ENCODE measurements at regions not wholly inside any gene's neighbourhood (a gene's known extent, or its start where the extent isn't known, plus 50 kb on each side); places are given as distances from the start of the nearest gene placed in this dataset.

DNA sequence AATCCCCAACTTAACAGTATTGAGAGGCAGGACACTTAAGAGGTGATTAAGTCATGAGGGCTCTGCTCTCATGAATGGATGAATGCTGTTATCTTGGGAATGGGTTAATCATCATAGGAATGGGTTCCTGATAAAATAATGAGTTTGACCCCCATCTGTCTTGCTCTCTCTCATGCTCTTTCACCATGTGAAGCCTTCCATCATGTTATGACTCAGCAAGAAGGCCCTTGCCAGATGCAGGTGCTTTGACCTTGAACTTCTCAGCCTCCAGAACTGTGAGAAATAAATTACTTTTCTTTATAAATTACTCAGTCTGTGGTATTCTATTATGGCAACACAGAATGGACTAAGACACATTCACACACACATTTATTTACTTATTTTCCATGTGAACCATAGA, 89.0 kb upstream of the PPM1H start:
- ATAC-seq = no peak
- TF ChIP-seq RARB (CRISPR knock-in tag; IDR thresholded peaks at IDR 0.05) (no peak), ZNF565 (CRISPR knock-in tag; conservative IDR thresholded peaks at IDR 0.05; ENCODE audit: low read depth) (no peak), ZNF70 (CRISPR knock-in tag; IDR thresholded peaks at IDR 0.05) (no peak), CSDC2 (CRISPR knock-in tag; IDR thresholded peaks at IDR 0.05) (no peak), SNAI2 (CRISPR knock-in tag; IDR thresholded peaks at IDR 0.05) (no peak), OSR1 (CRISPR knock-in tag; IDR thresholded peaks at IDR 0.05) (no peak), ESRRG (CRISPR knock-in tag; IDR thresholded peaks at IDR 0.05) (no peak), ZNF8 (CRISPR knock-in tag; IDR thresholded peaks at IDR 0.05) (no peak), BACH2 (CRISPR knock-in tag; IDR thresholded peaks at IDR 0.05; ENCODE audit: borderline replicate concordance) (no peak), ZC3H10 (CRISPR knock-in tag; IDR thresholded peaks at IDR 0.05) (no peak), ZFP30 (CRISPR knock-in tag; IDR thresholded peaks at IDR 0.05) (no peak), PPARA (CRISPR knock-in tag; IDR thresholded peaks at IDR 0.05; ENCODE audit: borderline replicate concordance) (no peak)
- TF ChIP-seq, protein P1, sequence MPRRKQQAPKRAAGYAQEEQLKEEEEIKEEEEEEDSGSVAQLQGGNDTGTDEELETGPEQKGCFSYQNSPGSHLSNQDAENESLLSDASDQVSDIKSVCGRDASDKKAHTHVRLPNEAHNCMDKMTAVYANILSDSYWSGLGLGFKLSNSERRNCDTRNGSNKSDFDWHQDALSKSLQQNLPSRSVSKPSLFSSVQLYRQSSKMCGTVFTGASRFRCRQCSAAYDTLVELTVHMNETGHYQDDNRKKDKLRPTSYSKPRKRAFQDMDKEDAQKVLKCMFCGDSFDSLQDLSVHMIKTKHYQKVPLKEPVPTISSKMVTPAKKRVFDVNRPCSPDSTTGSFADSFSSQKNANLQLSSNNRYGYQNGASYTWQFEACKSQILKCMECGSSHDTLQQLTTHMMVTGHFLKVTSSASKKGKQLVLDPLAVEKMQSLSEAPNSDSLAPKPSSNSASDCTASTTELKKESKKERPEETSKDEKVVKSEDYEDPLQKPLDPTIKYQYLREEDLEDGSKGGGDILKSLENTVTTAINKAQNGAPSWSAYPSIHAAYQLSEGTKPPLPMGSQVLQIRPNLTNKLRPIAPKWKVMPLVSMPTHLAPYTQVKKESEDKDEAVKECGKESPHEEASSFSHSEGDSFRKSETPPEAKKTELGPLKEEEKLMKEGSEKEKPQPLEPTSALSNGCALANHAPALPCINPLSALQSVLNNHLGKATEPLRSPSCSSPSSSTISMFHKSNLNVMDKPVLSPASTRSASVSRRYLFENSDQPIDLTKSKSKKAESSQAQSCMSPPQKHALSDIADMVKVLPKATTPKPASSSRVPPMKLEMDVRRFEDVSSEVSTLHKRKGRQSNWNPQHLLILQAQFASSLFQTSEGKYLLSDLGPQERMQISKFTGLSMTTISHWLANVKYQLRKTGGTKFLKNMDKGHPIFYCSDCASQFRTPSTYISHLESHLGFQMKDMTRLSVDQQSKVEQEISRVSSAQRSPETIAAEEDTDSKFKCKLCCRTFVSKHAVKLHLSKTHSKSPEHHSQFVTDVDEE (CRISPR knock-in tag; IDR thresholded peaks at IDR 0.05) = no peak
- TF ChIP-seq, protein P2, sequence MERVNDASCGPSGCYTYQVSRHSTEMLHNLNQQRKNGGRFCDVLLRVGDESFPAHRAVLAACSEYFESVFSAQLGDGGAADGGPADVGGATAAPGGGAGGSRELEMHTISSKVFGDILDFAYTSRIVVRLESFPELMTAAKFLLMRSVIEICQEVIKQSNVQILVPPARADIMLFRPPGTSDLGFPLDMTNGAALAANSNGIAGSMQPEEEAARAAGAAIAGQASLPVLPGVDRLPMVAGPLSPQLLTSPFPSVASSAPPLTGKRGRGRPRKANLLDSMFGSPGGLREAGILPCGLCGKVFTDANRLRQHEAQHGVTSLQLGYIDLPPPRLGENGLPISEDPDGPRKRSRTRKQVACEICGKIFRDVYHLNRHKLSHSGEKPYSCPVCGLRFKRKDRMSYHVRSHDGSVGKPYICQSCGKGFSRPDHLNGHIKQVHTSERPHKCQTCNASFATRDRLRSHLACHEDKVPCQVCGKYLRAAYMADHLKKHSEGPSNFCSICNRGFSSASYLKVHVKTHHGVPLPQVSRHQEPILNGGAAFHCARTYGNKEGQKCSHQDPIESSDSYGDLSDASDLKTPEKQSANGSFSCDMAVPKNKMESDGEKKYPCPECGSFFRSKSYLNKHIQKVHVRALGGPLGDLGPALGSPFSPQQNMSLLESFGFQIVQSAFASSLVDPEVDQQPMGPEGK (CRISPR knock-in tag; IDR thresholded peaks at IDR 0.05; ENCODE audit: borderline replicate concordance) = no peak
- TF ChIP-seq, protein P3, sequence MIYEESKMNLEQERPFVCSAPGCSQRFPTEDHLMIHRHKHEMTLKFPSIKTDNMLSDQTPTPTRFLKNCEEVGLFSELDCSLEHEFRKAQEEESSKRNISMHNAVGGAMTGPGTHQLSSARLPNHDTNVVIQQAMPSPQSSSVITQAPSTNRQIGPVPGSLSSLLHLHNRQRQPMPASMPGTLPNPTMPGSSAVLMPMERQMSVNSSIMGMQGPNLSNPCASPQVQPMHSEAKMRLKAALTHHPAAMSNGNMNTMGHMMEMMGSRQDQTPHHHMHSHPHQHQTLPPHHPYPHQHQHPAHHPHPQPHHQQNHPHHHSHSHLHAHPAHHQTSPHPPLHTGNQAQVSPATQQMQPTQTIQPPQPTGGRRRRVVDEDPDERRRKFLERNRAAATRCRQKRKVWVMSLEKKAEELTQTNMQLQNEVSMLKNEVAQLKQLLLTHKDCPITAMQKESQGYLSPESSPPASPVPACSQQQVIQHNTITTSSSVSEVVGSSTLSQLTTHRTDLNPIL (CRISPR knock-in tag; IDR thresholded peaks at IDR 0.05; ENCODE audit: low read depth) = no peak
- TF ChIP-seq, protein P4, sequence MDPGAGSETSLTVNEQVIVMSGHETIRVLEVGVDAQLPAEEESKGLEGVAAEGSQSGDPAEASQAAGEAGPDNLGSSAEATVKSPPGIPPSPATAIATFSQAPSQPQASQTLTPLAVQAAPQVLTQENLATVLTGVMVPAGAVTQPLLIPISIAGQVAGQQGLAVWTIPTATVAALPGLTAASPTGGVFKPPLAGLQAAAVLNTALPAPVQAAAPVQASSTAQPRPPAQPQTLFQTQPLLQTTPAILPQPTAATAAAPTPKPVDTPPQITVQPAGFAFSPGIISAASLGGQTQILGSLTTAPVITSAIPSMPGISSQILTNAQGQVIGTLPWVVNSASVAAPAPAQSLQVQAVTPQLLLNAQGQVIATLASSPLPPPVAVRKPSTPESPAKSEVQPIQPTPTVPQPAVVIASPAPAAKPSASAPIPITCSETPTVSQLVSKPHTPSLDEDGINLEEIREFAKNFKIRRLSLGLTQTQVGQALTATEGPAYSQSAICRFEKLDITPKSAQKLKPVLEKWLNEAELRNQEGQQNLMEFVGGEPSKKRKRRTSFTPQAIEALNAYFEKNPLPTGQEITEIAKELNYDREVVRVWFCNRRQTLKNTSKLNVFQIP (CRISPR knock-in tag; IDR thresholded peaks at IDR 0.05; ENCODE audit: borderline replicate concordance, low read depth) = no peak

DNA sequence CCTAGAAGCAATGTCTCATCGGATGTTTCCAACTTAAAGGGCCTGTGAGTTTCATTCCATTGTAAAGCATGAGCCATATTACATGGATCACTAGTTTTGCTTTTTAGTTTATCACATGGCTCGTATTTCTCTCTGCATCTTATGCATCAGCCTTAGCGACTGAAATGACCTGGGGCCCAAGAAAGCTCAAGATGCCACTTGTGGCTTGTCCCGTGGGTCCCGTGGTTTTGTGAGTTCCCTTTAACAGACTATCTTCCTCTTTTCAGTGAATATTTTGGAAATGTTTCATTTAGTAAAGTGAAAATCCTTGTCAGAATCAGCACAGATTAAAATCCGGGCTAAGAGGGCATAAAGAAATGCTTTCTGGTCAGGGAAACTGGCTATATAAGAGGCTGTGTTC, 86.2 kb upstream of the PPM1H start:
- TF ChIP-seq ARNTL (CRISPR knock-in tag; IDR thresholded peaks at IDR 0.05; ENCODE audit: borderline replicate concordance, low read depth) = no peak
- no peak for TF ChIP-seq GLIS3 (CRISPR knock-in tag; IDR thresholded peaks at IDR 0.05)
- TF ChIP-seq, protein P4 (CRISPR knock-in tag; IDR thresholded peaks at IDR 0.05; ENCODE audit: borderline replicate concordance, low read depth) = no peak
- TF ChIP-seq, protein P5, sequence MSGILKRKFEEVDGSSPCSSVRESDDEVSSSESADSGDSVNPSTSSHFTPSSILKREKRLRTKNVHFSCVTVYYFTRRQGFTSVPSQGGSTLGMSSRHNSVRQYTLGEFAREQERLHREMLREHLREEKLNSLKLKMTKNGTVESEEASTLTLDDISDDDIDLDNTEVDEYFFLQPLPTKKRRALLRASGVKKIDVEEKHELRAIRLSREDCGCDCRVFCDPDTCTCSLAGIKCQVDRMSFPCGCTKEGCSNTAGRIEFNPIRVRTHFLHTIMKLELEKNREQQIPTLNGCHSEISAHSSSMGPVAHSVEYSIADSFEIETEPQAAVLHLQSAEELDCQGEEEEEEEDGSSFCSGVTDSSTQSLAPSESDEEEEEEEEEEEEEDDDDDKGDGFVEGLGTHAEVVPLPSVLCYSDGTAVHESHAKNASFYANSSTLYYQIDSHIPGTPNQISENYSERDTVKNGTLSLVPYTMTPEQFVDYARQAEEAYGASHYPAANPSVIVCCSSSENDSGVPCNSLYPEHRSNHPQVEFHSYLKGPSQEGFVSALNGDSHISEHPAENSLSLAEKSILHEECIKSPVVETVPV (CRISPR knock-in tag; IDR thresholded peaks at IDR 0.05) = no peak
- no peak for TF ChIP-seq ZFP3 (CRISPR knock-in tag; IDR thresholded peaks at IDR 0.05)
- TF ChIP-seq SNAI2 (CRISPR knock-in tag; IDR thresholded peaks at IDR 0.05) = no peak
- no peak for TF ChIP-seq ESRRG (CRISPR knock-in tag; IDR thresholded peaks at IDR 0.05)
- no peak for TF ChIP-seq OSR1 (CRISPR knock-in tag; IDR thresholded peaks at IDR 0.05)
- TF ChIP-seq ZFP30 (CRISPR knock-in tag; IDR thresholded peaks at IDR 0.05) = no peak
- ATAC-seq = no peak

DNA sequence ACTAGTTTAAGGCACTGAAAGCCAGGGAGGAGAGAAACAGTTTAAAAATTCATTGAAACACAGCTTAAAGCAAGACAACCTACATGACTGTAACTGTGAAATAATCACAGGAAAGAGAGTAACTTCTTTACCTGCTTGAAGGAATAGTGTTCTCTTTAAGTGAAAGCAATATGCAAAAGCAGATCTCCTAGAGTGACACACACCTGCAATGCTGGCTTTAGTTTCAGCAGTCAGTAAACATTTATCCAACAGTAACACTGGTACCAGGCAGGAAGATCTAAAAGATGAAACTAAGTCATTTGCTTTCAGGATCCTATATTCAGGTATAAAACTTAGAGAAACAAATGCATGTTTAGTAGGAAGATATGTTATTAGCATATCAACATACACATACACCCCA, 85.3 kb upstream of the PPM1H start:
- no peak for ATAC-seq
- TF ChIP-seq, protein P3 (CRISPR knock-in tag; IDR thresholded peaks at IDR 0.05; ENCODE audit: low read depth) = no peak
- TF ChIP-seq ZFP30 (CRISPR knock-in tag; IDR thresholded peaks at IDR 0.05) (no peak), ARNTL (CRISPR knock-in tag; IDR thresholded peaks at IDR 0.05; ENCODE audit: borderline replicate concordance, low read depth) (no peak), ZNF70 (CRISPR knock-in tag; IDR thresholded peaks at IDR 0.05) (no peak), RARB (CRISPR knock-in tag; IDR thresholded peaks at IDR 0.05) (no peak), OSR1 (CRISPR knock-in tag; IDR thresholded peaks at IDR 0.05) (no peak), PPARA (CRISPR knock-in tag; IDR thresholded peaks at IDR 0.05; ENCODE audit: borderline replicate concordance) (no peak)
- TF ChIP-seq, protein P5 (CRISPR knock-in tag; IDR thresholded peaks at IDR 0.05) = no peak

Data from SK-N-SH treated with all-trans-retinoic acid at 6 μM for 48 hours (cell line).